ENCODE measurements at regions not wholly inside any gene's neighbourhood (a gene's known extent, or its start where the extent isn't known, plus 50 kb on each side); places are given as distances from the start of the nearest gene placed in this dataset.

- TF ChIP-seq ETV6 (conservative IDR thresholded peaks at IDR 0.05 in 1 of 2, IDR thresholded peaks at IDR 0.05 in 1 of 2; ENCODE audit: borderline replicate concordance in 1 of 2, low read depth in 1 of 2): no peak
- TF ChIP-seq SKIL (IDR thresholded peaks at IDR 0.05; ENCODE audit: low read depth, poor library complexity, severe bottlenecking): no peak
- TF ChIP-seq CBFB (IDR thresholded peaks at IDR 0.05; ENCODE audit: low read depth): no peak
- no peak for TF ChIP-seq NFIC (IDR thresholded peaks at IDR 0.05; ENCODE audit: low read depth, low read length)
Observed at GRCh38 chr7:12783421-12784095, 96.1 kb downstream of the ARL4A start (continued).

- no peaks in the 10 kb centered on the region for H3K9me3 ChIP-seq (replicated peaks; ENCODE audit: control insufficient read depth, insufficient read depth, low read length)
- H3K36me3 ChIP-seq (ENCODE audit: control insufficient read depth in 2 of 2, insufficient read depth in 2 of 2, low read length in 1 of 2): no peaks in the 10 kb centered on the region
- CTCF ChIA-PET: no interaction called here
- no peak overlapping the region for H3K27ac ChIP-seq (ENCODE audit: control insufficient read depth, insufficient read depth)
- ATAC-seq (no peak), DNase-seq (ENCODE audit: low read depth, low spot score) (no peak), FAIRE-seq (no peak)
- H3K4me1 ChIP-seq (ENCODE audit: control insufficient read depth, insufficient read depth, low read length): no peaks in the 10 kb centered on the region
- H4K20me1 ChIP-seq (ENCODE audit: control insufficient read depth, insufficient read depth): no peaks in the 10 kb centered on the region
- no peak overlapping the region for H2AFZ ChIP-seq (ENCODE audit: control insufficient read depth, low read depth, low read length)
- H3K79me2 ChIP-seq (ENCODE audit: control insufficient read depth, insufficient read depth, low read length): no peaks in the 10 kb centered on the region
- H3K27me3 ChIP-seq (replicated peaks in 1 of 2; ENCODE audit: control insufficient read depth in 2 of 2, insufficient read depth in 2 of 2, low read length in 1 of 2): no peaks in the 10 kb centered on the region
- TF ChIP-seq PKNOX1 (IDR thresholded peaks at IDR 0.05) (no peak), HDAC6 (IDR thresholded peaks at IDR 0.05; ENCODE audit: unreplicated experiment) (no peak), STAT1 (conservative IDR thresholded peaks at IDR 0.05) (no peak), ZBTB33 (IDR thresholded peaks at IDR 0.05) (no peak), MLLT1 (IDR thresholded peaks at IDR 0.05) (no peak), FOXK2 (IDR thresholded peaks at IDR 0.05) (no peak), MTA2 (IDR thresholded peaks at IDR 0.05; ENCODE audit: low read depth) (no peak), BCL3 (IDR thresholded peaks at IDR 0.05; ENCODE audit: borderline replicate concordance, insufficient read depth, low read depth, low read length, poor library complexity, severe bottlenecking) (no peak)
- BruUV-seq (replicated peaks): no TSS peak
- POLR2A ChIA-PET: no interaction called here
- WGBS (ENCODE audit: insufficient coverage, insufficient replicate concordance, low lambda C conversion rate, missing lambda C conversion rate): 60% methylated on average over 4 of the region's 4 CpGs
- no peak overlapping the region for H3K4me3 ChIP-seq
- RAD21 ChIA-PET (ENCODE audit: unreplicated experiment): no interaction called here
- no peak overlapping the region for H3K9ac ChIP-seq (ENCODE audit: control insufficient read depth, insufficient read depth, low read length)
- H3K4me2 ChIP-seq (ENCODE audit: control insufficient read depth, insufficient read depth): no peak overlapping the region
- intact Hi-C loops (cut with micrococcal nuclease; ENCODE audit: unreplicated experiment) (no loop called here), in situ Hi-C loops (cut with MboI) (no loop called here)
- SMC1A ChIA-PET (ENCODE audit: uncharacterized antibody, unreplicated experiment): no interaction called here
Observed at GRCh38 chr7:12785473-12785872, 98.0 kb downstream of the ARL4A start.

Data from GM12878 (cell line).